Stimulated activated CD4-positive, alpha-beta T cell treated with anti-CD3 and anti-CD28 coated beads, Interleukin-1b, Interleukin-23, amount 100 ng/mL, for 4 hours (primary cell): ENCODE measurements at regions not wholly inside any gene's neighbourhood (a gene's known extent, or its start where the extent isn't known, plus 50 kb on each side); places are given as distances from the start of the nearest gene placed in this dataset.
"Not testable (repeated sequence)": the region's sequence is repeated elsewhere in the genome, so short reads cannot be mapped to it uniquely, and the experiment has no call there.

Experiments
- DNase-seq, 2 donors: peaks; one replicate each; pipeline ENCODE4 v3.0.0-alpha.2; 2020; ENCODE audit warnings: low read depth in 2 of 2

GRCh38 chr4:138616775-138617174 is 374.6 kb upstream of the SLC7A11 start:
- DNase-seq: no peak

- no peak for DNase-seq
Measured at GRCh38 chr4:138614398-138615142, 372.4 kb upstream of the SLC7A11 start.

- DNase-seq: no peak
Measured at GRCh38 chr4:138612428-138612827, 370.3 kb upstream of the SLC7A11 start.

- DNase-seq: no peak
Measured at GRCh38 chr4:138611721-138612120, 369.6 kb upstream of the SLC7A11 start.

- DNase-seq: no peak
Measured at GRCh38 chr4:138611017-138611416, 368.9 kb upstream of the SLC7A11 start.

- DNase-seq: no peak
Measured at GRCh38 chr4:138609943-138610350, 367.8 kb upstream of the SLC7A11 start.

- no peak for DNase-seq
Measured at GRCh38 chr4:138604556-138604955, 362.4 kb upstream of the SLC7A11 start.

GRCh38 chr4:138602664-138603063 is 360.5 kb upstream of the SLC7A11 start:
- DNase-seq: no peak

- DNase-seq: no peak
Measured at GRCh38 chr4:138599965-138600364, 357.8 kb upstream of the SLC7A11 start.

- no peak for DNase-seq
Measured at GRCh38 chr4:138598226-138598625, 356.1 kb upstream of the SLC7A11 start.

- DNase-seq: no peak
Measured at GRCh38 chr4:138596896-138597295, 354.7 kb upstream of the SLC7A11 start.

- no peak for DNase-seq
Measured at GRCh38 chr4:138595731-138596460, 353.7 kb upstream of the SLC7A11 start.

GRCh38 chr4:138595171-138595570 is 353.0 kb upstream of the SLC7A11 start:
- no peak for DNase-seq

- no peak for DNase-seq
Measured at GRCh38 chr4:138592796-138593195, 350.6 kb upstream of the SLC7A11 start.

GRCh38 chr4:138591808-138592207 is 349.7 kb upstream of the SLC7A11 start:
- DNase-seq: no peak

GRCh38 chr4:138588501-138588900 is 346.4 kb upstream of the SLC7A11 start:
- no peak for DNase-seq

GRCh38 chr4:138579146-138579545 is 337.0 kb upstream of the SLC7A11 start:
- DNase-seq: no peak

- DNase-seq: not testable (repeated sequence)
Measured at GRCh38 chr4:138577826-138578225, 335.7 kb upstream of the SLC7A11 start.

GRCh38 chr4:138577145-138577544 is 335.0 kb upstream of the SLC7A11 start:
- no peak for DNase-seq

GRCh38 chr4:138576684-138577083 is 334.5 kb upstream of the SLC7A11 start:
- DNase-seq: no peak

GRCh38 chr4:138573246-138573645 is 331.1 kb upstream of the SLC7A11 start:
- no peak for DNase-seq

GRCh38 chr4:138572007-138572406 is 329.9 kb upstream of the SLC7A11 start:
- no peak for DNase-seq

- DNase-seq: no peak
Measured at GRCh38 chr4:138567696-138568095, 325.5 kb upstream of the SLC7A11 start.
